Neural progenitor cell (in vitro differentiated cells): ENCODE measurements at regions not wholly inside any gene's neighbourhood (a gene's known extent, or its start where the extent isn't known, plus 50 kb on each side); places are given as distances from the start of the nearest gene placed in this dataset.

Experiments
- DNase-seq: peaks from one replicate; pipeline ENCODE4 v3.0.0-alpha.2; 2016; ENCODE audit warnings: low spot score
- H2AFZ ChIP-seq: fragments of 200-600 bp; sonication (generic); replicated peaks from 2 replicates; pipeline ENCODE4 v1.6.1; 2016; ENCODE audit warnings: antibody characterized with exemption
- H3F3A ChIP-seq: fragments of 200-600 bp; sonication (generic); 2 replicates; pipeline ENCODE4 v1.6.1; 2016; ENCODE audit warnings: antibody characterized with exemption, low read depth
- H3K27ac ChIP-seq: fragments of 200-600 bp; sonication (generic); 2 replicates; pipeline ENCODE4 v1.5.1; 2016; ENCODE audit warnings: mild to moderate bottlenecking
- H3K27me3 ChIP-seq: fragments of 200-600 bp; sonication (generic); 2 replicates; pipeline ENCODE4 v1.6.1; 2016; ENCODE audit warnings: mild to moderate bottlenecking, moderate library complexity
- H3K36me3 ChIP-seq: fragments of 200-600 bp; sonication (generic); 2 replicates; pipeline ENCODE4 v1.5.1; 2016
- H3K4me1 ChIP-seq: fragments of 200-600 bp; sonication (generic); 2 replicates; pipeline ENCODE4 v1.6.1; 2016; ENCODE audit warnings: mixed run types
- H3K4me2 ChIP-seq: fragments of 200-600 bp; sonication (generic); 2 replicates; pipeline ENCODE4 v1.6.1; 2016
- H3K4me3 ChIP-seq: fragments of 200-600 bp; sonication (generic); 2 replicates; pipeline ENCODE4 v1.5.1; 2016
- H3K79me2 ChIP-seq: fragments of 200-600 bp; sonication (generic); 2 replicates; pipeline ENCODE4 v1.6.1; 2016; ENCODE audit warnings: low read depth
- H3K9ac ChIP-seq: fragments of 200-600 bp; sonication (generic); 2 replicates; pipeline ENCODE4 v1.6.1; 2016
- H3K9me3 ChIP-seq: fragments of 200-600 bp; sonication (generic); 2 replicates; pipeline ENCODE4 v1.5.1; 2016; ENCODE audit warnings: low read depth
- H4K20me1 ChIP-seq: fragments of 200-600 bp; sonication (generic); 2 replicates; pipeline ENCODE4 v1.6.1; 2016; ENCODE audit warnings: low read depth
- H3K27ac Mint-ChIP-seq: 3 replicates; pipeline ENCODE4 v1.8.0; 2021; ENCODE audit warnings: mixed read lengths
- H3K27me3 Mint-ChIP-seq: 2 replicates; pipeline ENCODE4 v1.8.0; 2022; ENCODE audit warnings: low read depth, mild to moderate bottlenecking, inconsistent platforms, moderate library complexity, mixed read lengths; ENCODE audit not compliant: insufficient read depth
- H3K36me3 Mint-ChIP-seq: 3 replicates; pipeline ENCODE4 v1.8.0; 2021; ENCODE audit warnings: mixed read lengths
- H3K4me1 Mint-ChIP-seq: 3 replicates; pipeline ENCODE4 v1.8.0; 2021; ENCODE audit warnings: mixed read lengths
- H3K4me3 Mint-ChIP-seq: 3 replicates; pipeline ENCODE4 v1.8.0; 2021; ENCODE audit warnings: mild to moderate bottlenecking, moderate library complexity, mixed read lengths
- H3K9me3 Mint-ChIP-seq: 3 replicates; pipeline ENCODE4 v1.8.0; 2020; ENCODE audit warnings: mixed read lengths
- CTCF ChIP-seq: fragments of 200-600 bp; sonication (generic); IDR thresholded peaks from 2 replicates; pipeline ENCODE4 v1.5.1; 2017; ENCODE audit warnings: antibody characterized with exemption, mild to moderate bottlenecking
- EZH2 ChIP-seq: fragments of 200-600 bp; sonication (generic); IDR thresholded peaks from 2 replicates; pipeline ENCODE4 v1.6.1; 2017; ENCODE audit warnings: antibody characterized with exemption, mild to moderate bottlenecking, moderate library complexity
- EZH2phosphoT487 ChIP-seq: fragments of 200-600 bp; sonication (generic); IDR thresholded peaks from 2 replicates; pipeline ENCODE4 v1.6.1; 2017; ENCODE audit warnings: antibody characterized with exemption

GRCh38 chr2:208977582-208977981 is 446.3 kb upstream of the MAP2 start:
- no peak overlapping the region for H3K4me3 Mint-ChIP-seq
- DNase-seq, result no peak
- H3K36me3 ChIP-seq, result no peaks in the 10 kb centered on the region
- no peaks in the 10 kb centered on the region for H3K27me3 ChIP-seq
- no peaks in the 10 kb centered on the region for H3K36me3 Mint-ChIP-seq
- TF ChIP-seq CTCF, result no peak
- TF ChIP-seq EZH2phosphoT487, result no peak
- no peak for TF ChIP-seq EZH2
- no peaks in the 10 kb centered on the region for H3K9me3 ChIP-seq
- H3K27ac ChIP-seq, result no peak overlapping the region
- peaks cover 4% of the 10 kb centered on the region for H3K27me3 Mint-ChIP-seq
- no peak overlapping the region for H3K9ac ChIP-seq
- H3K4me3 ChIP-seq, result no peak overlapping the region
- no peaks in the 10 kb centered on the region for H3K4me1 Mint-ChIP-seq
- no peaks in the 10 kb centered on the region for H3K79me2 ChIP-seq
- H3K9me3 Mint-ChIP-seq, result no peaks in the 10 kb centered on the region
- no peak overlapping the region for H3K4me2 ChIP-seq
- no peaks in the 10 kb centered on the region for H3F3A ChIP-seq
- no peak overlapping the region for H2AFZ ChIP-seq
- H3K4me1 ChIP-seq, result peaks cover 2% of the 10 kb centered on the region
- H4K20me1 ChIP-seq, result no peaks in the 10 kb centered on the region
- no peak overlapping the region for H3K27ac Mint-ChIP-seq

GRCh38 chr2:208978946-208979345 is 444.9 kb upstream of the MAP2 start:
- Histone ChIP-seq H3K27ac (no peak overlapping the region), H3K4me2 (no peak overlapping the region), H3K4me3 (no peak overlapping the region), H3K9me3 (no peaks in the 10 kb centered on the region), H3K27me3 (no peaks in the 10 kb centered on the region), H3K36me3 (no peaks in the 10 kb centered on the region), H3F3A (no peaks in the 10 kb centered on the region), H2AFZ (no peak overlapping the region), H3K9ac (no peak overlapping the region), H4K20me1 (no peaks in the 10 kb centered on the region), H3K4me1 (peaks cover 2% of the 10 kb centered on the region), H3K79me2 (no peaks in the 10 kb centered on the region)
- TF ChIP-seq CTCF (no peak), EZH2 (no peak), EZH2phosphoT487 (no peak)
- no peak overlapping the region for H3K27ac Mint-ChIP-seq
- H3K9me3 Mint-ChIP-seq, result no peaks in the 10 kb centered on the region
- DNase-seq, result no peak
- no peaks in the 10 kb centered on the region for H3K36me3 Mint-ChIP-seq
- H3K4me3 Mint-ChIP-seq, result no peak overlapping the region
- no peaks in the 10 kb centered on the region for H3K4me1 Mint-ChIP-seq
- peaks cover 4% of the 10 kb centered on the region for H3K27me3 Mint-ChIP-seq

GRCh38 chr2:208980321-208980720 is 443.5 kb upstream of the MAP2 start:
- Histone ChIP-seq H3K79me2 (no peaks in the 10 kb centered on the region), H4K20me1 (no peaks in the 10 kb centered on the region), H3K27me3 (no peaks in the 10 kb centered on the region), H3K36me3 (no peaks in the 10 kb centered on the region), H3K9me3 (no peaks in the 10 kb centered on the region), H3K9ac (no peak overlapping the region), H3K27ac (no peak overlapping the region), H3K4me3 (no peak overlapping the region), H2AFZ (no peak overlapping the region), H3K4me2 (no peak overlapping the region), H3K4me1 (peaks cover 2% of the 10 kb centered on the region), H3F3A (no peaks in the 10 kb centered on the region)
- H3K27ac Mint-ChIP-seq, result no peak overlapping the region
- no peak overlapping the region for H3K4me3 Mint-ChIP-seq
- TF ChIP-seq EZH2phosphoT487 (no peak), EZH2 (no peak)
- H3K9me3 Mint-ChIP-seq, result no peaks in the 10 kb centered on the region
- H3K36me3 Mint-ChIP-seq, result no peaks in the 10 kb centered on the region
- no peaks in the 10 kb centered on the region for H3K4me1 Mint-ChIP-seq
- H3K27me3 Mint-ChIP-seq, result peaks cover 4% of the 10 kb centered on the region
- DNase-seq, result no peak

GRCh38 chr2:208982831-208983230 is 441.0 kb upstream of the MAP2 start:
- no peak for DNase-seq
- Histone ChIP-seq H3K79me2 (no peaks in the 10 kb centered on the region), H3K27ac (no peak overlapping the region), H3F3A (no peaks in the 10 kb centered on the region), H3K27me3 (no peaks in the 10 kb centered on the region), H3K36me3 (no peaks in the 10 kb centered on the region), H3K9ac (no peak overlapping the region), H3K4me3 (no peak overlapping the region), H3K4me1 (no peaks in the 10 kb centered on the region), H3K4me2 (no peak overlapping the region), H2AFZ (no peak overlapping the region), H3K9me3 (no peaks in the 10 kb centered on the region), H4K20me1 (no peaks in the 10 kb centered on the region)
- peaks cover 4% of the 10 kb centered on the region for H3K27me3 Mint-ChIP-seq
- H3K36me3 Mint-ChIP-seq, result no peaks in the 10 kb centered on the region
- H3K4me3 Mint-ChIP-seq, result no peak overlapping the region
- no peak for TF ChIP-seq EZH2phosphoT487
- TF ChIP-seq EZH2, result no peak
- TF ChIP-seq CTCF, result no peak
- H3K4me1 Mint-ChIP-seq, result no peaks in the 10 kb centered on the region
- no peaks in the 10 kb centered on the region for H3K9me3 Mint-ChIP-seq
- H3K27ac Mint-ChIP-seq, result no peak overlapping the region
